ENCODE measurements at regions not wholly inside any gene's neighbourhood (a gene's known extent, or its start where the extent isn't known, plus 50 kb on each side); places are given as distances from the start of the nearest gene placed in this dataset.

GRCh38 chr11:81942646-81943045 is 791.0 kb downstream of the FAM181B start:
- ATAC-seq: no peak
- H3K79me2 ChIP-seq (ENCODE audit: control insufficient read depth, insufficient read depth, low read length): no peaks in the 10 kb centered on the region
- WGBS (ENCODE audit: insufficient coverage, insufficient replicate concordance, low lambda C conversion rate, missing lambda C conversion rate): 14% methylated on average over 2 of the region's 2 CpGs
- no peak overlapping the region for H3K27ac ChIP-seq (ENCODE audit: control insufficient read depth, insufficient read depth)
- intact Hi-C loops (cut with micrococcal nuclease; ENCODE audit: unreplicated experiment) (no loop called here), in situ Hi-C loops (cut with MboI) (no loop called here)
- no peak for FAIRE-seq
- ChIA-PET POLR2A (no interaction called here), CTCF (no interaction called here), SMC1A (ENCODE audit: uncharacterized antibody, unreplicated experiment) (no interaction called here), RAD21 (ENCODE audit: unreplicated experiment) (no interaction called here)
- H4K20me1 ChIP-seq (ENCODE audit: control insufficient read depth, insufficient read depth): no peaks in the 10 kb centered on the region
- H3K9me3 ChIP-seq (replicated peaks; ENCODE audit: control insufficient read depth, insufficient read depth, low read length): no peaks in the 10 kb centered on the region
- no peaks in the 10 kb centered on the region; a peak in 1 of 4 replicates for H3K27me3 ChIP-seq (replicated peaks in 1 of 2; ENCODE audit: control insufficient read depth in 2 of 2, insufficient read depth in 2 of 2, low read length in 1 of 2)
- no peak for DNase-seq (ENCODE audit: low read depth, low spot score)
- no peaks in the 10 kb centered on the region for H3K4me1 ChIP-seq (ENCODE audit: control insufficient read depth, insufficient read depth, low read length)
- H3K4me3 ChIP-seq: no peak overlapping the region
- no peaks in the 10 kb centered on the region for H3K36me3 ChIP-seq (ENCODE audit: control insufficient read depth in 2 of 2, insufficient read depth in 2 of 2, low read length in 1 of 2)
- H3K4me2 ChIP-seq (ENCODE audit: control insufficient read depth, insufficient read depth): no peak overlapping the region
- TF ChIP-seq IKZF1 (conservative IDR thresholded peaks at IDR 0.05) (no peak), RAD51 (IDR thresholded peaks at IDR 0.05) (no peak), POLR2AphosphoS2 (IDR thresholded peaks at IDR 0.05; ENCODE audit: low read depth, low read length) (no peak), NBN (IDR thresholded peaks at IDR 0.05) (no peak), CHD4 (IDR thresholded peaks at IDR 0.05) (no peak), ZBED1 (IDR thresholded peaks at IDR 0.05; ENCODE audit: borderline replicate concordance) (no peak), PKNOX1 (IDR thresholded peaks at IDR 0.05) (no peak), STAT3 (IDR thresholded peaks at IDR 0.05; ENCODE audit: low read depth, low read length) (no peak)
- no TSS peak for BruUV-seq (replicated peaks)
- no peak overlapping the region for H3K9ac ChIP-seq (ENCODE audit: control insufficient read depth, insufficient read depth, low read length)
- H2AFZ ChIP-seq (ENCODE audit: control insufficient read depth, low read depth, low read length): no peak overlapping the region

DNA sequence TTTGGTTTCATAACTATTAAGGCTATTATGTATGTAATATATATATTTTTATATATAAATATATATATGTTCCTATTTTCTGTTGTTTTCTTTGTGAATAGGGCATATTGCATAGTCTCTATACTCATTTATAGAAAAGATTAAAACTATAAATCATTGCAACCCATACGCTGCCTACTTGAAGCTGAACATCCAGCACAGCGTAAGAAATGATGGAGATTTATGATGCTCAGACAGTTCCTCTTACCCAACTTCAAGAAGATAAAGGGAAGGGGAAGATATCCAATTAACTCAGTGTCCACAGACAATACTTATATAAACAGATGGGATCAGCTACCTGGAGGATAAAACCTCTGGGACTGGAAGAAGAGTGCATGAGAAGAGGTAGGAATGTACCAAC is 791.7 kb downstream of the FAM181B start:
- ChIA-PET CTCF (no interaction called here), RAD21 (ENCODE audit: unreplicated experiment) (no interaction called here), POLR2A (no interaction called here), SMC1A (ENCODE audit: uncharacterized antibody, unreplicated experiment) (no interaction called here)
- intact Hi-C loops (cut with micrococcal nuclease; ENCODE audit: unreplicated experiment): no loop called here
- Histone ChIP-seq H3K9me3 (replicated peaks; ENCODE audit: control insufficient read depth, insufficient read depth, low read length) (no peaks in the 10 kb centered on the region), H3K36me3 (ENCODE audit: control insufficient read depth in 2 of 2, insufficient read depth in 2 of 2, low read length in 1 of 2) (no peaks in the 10 kb centered on the region), H3K27me3 (replicated peaks in 1 of 2; ENCODE audit: control insufficient read depth in 2 of 2, insufficient read depth in 2 of 2, low read length in 1 of 2) (no peaks in the 10 kb centered on the region; a peak in 1 of 4 replicates), H4K20me1 (ENCODE audit: control insufficient read depth, insufficient read depth) (no peaks in the 10 kb centered on the region), H2AFZ (ENCODE audit: control insufficient read depth, low read depth, low read length) (no peak overlapping the region), H3K9ac (ENCODE audit: control insufficient read depth, insufficient read depth, low read length) (no peak overlapping the region), H3K79me2 (ENCODE audit: control insufficient read depth, insufficient read depth, low read length) (no peaks in the 10 kb centered on the region), H3K4me2 (ENCODE audit: control insufficient read depth, insufficient read depth) (no peak overlapping the region), H3K4me1 (ENCODE audit: control insufficient read depth, insufficient read depth, low read length) (no peaks in the 10 kb centered on the region), H3K27ac (ENCODE audit: control insufficient read depth, insufficient read depth) (no peak overlapping the region), H3K4me3 (no peak overlapping the region)
- in situ Hi-C loops (cut with MboI): no loop called here
- ATAC-seq: no peak
- no peak for DNase-seq (ENCODE audit: low read depth, low spot score)
- 0% methylated on average over 2 of the region's 2 CpGs for WGBS (ENCODE audit: insufficient coverage, insufficient replicate concordance, low lambda C conversion rate, missing lambda C conversion rate)
- no peak for FAIRE-seq
- BruUV-seq (replicated peaks): no TSS peak
- TF ChIP-seq, protein P1, sequence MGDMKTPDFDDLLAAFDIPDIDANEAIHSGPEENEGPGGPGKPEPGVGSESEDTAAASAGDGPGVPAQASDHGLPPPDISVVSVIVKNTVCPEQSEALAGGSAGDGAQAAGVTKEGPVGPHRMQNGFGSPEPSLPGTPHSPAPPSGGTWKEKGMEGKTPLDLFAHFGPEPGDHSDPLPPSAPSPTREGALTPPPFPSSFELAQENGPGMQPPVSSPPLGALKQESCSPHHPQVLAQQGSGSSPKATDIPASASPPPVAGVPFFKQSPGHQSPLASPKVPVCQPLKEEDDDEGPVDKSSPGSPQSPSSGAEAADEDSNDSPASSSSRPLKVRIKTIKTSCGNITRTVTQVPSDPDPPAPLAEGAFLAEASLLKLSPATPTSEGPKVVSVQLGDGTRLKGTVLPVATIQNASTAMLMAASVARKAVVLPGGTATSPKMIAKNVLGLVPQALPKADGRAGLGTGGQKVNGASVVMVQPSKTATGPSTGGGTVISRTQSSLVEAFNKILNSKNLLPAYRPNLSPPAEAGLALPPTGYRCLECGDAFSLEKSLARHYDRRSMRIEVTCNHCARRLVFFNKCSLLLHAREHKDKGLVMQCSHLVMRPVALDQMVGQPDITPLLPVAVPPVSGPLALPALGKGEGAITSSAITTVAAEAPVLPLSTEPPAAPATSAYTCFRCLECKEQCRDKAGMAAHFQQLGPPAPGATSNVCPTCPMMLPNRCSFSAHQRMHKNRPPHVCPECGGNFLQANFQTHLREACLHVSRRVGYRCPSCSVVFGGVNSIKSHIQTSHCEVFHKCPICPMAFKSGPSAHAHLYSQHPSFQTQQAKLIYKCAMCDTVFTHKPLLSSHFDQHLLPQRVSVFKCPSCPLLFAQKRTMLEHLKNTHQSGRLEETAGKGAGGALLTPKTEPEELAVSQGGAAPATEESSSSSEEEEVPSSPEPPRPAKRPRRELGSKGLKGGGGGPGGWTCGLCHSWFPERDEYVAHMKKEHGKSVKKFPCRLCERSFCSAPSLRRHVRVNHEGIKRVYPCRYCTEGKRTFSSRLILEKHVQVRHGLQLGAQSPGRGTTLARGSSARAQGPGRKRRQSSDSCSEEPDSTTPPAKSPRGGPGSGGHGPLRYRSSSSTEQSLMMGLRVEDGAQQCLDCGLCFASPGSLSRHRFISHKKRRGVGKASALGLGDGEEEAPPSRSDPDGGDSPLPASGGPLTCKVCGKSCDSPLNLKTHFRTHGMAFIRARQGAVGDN (IDR thresholded peaks at IDR 0.05): no peak
- no peak for TF ChIP-seq FOS (IDR thresholded peaks at IDR 0.05; ENCODE audit: borderline replicate concordance, extremely low read depth, insufficient read length)
- TF ChIP-seq POLR2AphosphoS2 (IDR thresholded peaks at IDR 0.05; ENCODE audit: low read depth, low read length): no peak
- no peak for TF ChIP-seq HCFC1 (IDR thresholded peaks at IDR 0.05; ENCODE audit: low read length)
- no peak for TF ChIP-seq NR2C2 (IDR thresholded peaks at IDR 0.05; ENCODE audit: borderline replicate concordance, control insufficient read depth, insufficient read length, low read depth)
- no peak for TF ChIP-seq TARDBP (IDR thresholded peaks at IDR 0.05; ENCODE audit: borderline replicate concordance)
- no peak for TF ChIP-seq SUPT20H (IDR thresholded peaks at IDR 0.05; ENCODE audit: borderline replicate concordance, control insufficient read depth, low read depth, low read length)
- TF ChIP-seq ZNF622 (IDR thresholded peaks at IDR 0.05): no peak
- TF ChIP-seq SREBF1 (IDR thresholded peaks at IDR 0.05; ENCODE audit: low read length): no peak
- no peak for TF ChIP-seq NFXL1 (IDR thresholded peaks at IDR 0.05; ENCODE audit: borderline replicate concordance)
